ENCODE measurements at regions not wholly inside any gene's neighbourhood (a gene's known extent, or its start where the extent isn't known, plus 50 kb on each side); places are given as distances from the start of the nearest gene placed in this dataset.
"Not testable (repeated sequence)": the region's sequence is repeated elsewhere in the genome, so short reads cannot be mapped to it uniquely, and the experiment has no call there.

DNA sequence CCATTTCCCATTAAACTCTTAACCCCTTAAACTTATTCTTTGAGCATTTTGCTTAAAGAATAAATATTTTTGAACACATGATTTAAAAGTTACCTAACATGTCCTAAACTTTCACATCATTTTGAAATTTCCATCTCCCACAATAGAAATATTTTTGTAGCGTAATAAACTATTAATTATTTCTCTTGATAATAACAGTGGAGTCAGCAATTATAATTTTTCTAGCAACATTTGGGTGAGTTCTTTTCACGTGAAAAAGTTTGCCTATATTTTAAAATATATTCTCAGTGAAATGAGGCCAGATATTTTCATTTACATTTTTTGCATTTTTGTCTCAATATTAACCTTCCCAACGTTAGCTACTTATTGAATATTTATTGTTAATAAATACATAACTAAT is 320.4 kb upstream of the CRIM1 start:
- DNase-seq = no peak

- DNase-seq = no peak
These were observed 323.5 kb upstream of the CRIM1 start for GRCh38 chr2:36032046-36032445.

DNA sequence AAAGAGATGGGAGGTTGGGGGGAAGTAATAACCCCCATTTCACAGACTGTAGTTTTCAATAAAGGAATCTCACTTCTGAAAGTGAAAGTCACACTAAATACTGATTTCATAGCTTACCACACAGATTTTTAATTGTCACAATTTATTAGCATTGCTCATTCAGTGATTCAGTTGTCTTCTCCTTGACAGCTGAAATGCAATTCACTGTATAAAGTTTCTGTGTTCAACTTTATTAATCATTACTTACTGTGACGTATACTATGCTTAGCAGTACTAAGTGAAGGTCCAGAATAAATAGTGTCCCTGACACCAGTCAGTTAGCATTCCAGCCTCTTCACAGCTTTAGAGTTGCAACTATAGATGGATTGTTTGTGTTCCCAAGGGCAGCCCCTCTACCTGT is 324.1 kb upstream of the CRIM1 start:
- no peak for DNase-seq

- DNase-seq = no peak
These were observed 328.0 kb upstream of the CRIM1 start for GRCh38 chr2:36027616-36028015.

DNA sequence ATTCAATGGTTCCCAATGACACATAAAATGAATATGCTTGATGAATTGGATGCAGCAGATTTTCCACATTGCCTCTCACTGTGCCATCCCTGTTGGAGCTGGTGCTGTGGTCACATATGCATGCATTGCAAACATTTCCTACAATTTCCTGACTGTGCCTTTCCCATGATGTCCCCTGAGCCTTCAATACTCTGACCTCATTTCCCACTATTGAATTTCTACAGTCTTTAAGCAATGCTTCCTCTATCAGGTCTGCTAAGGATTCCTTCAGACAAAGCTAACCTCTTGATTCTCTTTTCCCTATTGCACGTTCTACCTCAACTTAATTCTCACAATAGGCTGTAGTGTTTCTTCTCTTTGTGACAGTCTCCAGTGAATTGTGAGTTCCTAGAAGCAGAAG is 342.5 kb upstream of the CRIM1 start:
- no peak for DNase-seq

DNA sequence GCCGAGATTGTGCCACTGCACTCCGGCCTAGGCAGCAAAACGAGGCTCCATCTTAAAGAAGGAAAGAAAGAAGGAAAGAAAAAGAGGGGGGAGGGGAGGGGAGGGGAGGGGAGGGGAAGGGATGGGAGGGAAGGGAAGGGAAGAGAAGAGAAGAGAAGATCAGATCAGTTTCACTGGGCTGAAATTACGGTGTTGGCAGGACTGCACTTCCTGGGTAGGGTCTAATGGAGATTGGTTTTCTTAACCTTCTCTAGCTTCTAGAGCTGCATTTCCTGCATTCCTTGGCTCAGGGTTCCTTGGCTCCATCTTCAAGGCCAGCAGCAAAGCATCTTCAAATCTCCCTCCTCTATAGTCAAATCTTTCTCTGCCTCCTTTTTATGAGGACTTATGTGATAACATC is 349.1 kb upstream of the CRIM1 start:
- DNase-seq = no peak

DNA sequence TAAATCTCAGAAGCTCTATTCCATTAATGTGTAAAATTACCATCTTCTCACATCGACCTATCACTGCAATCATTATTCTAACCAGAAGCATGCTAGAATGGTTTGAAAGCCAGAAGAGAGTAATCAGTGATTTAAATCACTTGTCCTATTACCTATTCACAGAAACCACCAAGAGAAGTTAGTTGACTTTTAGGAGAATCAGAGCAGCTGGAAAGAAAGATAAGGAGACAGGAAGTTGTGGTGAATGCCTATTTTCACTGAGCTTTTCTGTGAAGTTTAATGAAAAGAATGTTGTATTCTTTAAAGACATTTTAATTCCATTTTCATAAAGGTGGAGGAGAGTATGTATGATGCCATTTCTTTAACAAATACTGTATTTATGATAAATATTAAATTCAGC is 352.6 kb upstream of the CRIM1 start:
- no peak for DNase-seq

- DNase-seq = no peak
These were observed 358.1 kb upstream of the CRIM1 start for GRCh38 chr2:35997488-35997887.

GRCh38 chr2:35989503-35989902 is 366.1 kb upstream of the CRIM1 start:
- DNase-seq = no peak

GRCh38 chr2:35989040-35989439 is 366.5 kb upstream of the CRIM1 start:
- no peak for DNase-seq

- no peak for DNase-seq
These were observed 368.7 kb upstream of the CRIM1 start for GRCh38 chr2:35986871-35987270.

DNA sequence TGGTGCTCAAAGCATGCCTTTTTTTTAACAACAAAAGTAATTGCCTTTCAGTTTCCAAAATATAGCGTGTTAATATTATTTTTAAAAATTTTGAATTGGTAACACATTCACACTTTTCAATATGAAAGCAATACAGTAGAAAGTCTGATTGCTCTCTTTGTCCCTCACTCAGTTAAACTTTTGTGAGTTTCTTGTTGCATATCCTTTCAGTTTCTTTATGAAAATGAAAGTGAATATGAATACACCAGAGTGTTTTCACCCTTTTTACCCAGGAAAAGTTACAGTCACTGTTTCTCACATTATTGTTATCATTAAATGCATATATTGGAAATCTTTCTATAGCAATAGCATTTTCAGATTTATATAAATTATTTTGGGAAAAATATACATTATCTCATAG is 377.4 kb upstream of the CRIM1 start:
- DNase-seq = no peak

DNA sequence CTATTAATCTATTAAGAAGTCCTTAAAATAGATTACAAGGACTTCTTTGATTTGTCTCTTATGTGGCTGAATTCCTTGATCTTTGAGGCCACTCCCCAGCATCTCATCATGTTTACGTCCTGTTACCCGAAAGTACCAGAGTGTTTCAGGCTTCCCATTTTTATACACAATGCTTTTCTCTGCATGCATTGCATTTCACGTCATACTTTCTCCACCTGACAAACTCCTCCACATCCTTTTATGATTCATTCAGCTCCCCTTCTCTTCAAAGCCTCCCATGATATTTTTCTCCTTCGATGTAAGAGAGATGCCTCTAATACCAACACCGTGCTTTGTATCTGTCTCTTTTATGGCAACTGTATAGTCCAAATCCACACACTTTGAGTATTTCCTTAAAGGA is 379.0 kb upstream of the CRIM1 start:
- no peak for DNase-seq

GRCh38 chr2:35973737-35974132 is 381.8 kb upstream of the CRIM1 start:
- DNase-seq = no peak

DNA sequence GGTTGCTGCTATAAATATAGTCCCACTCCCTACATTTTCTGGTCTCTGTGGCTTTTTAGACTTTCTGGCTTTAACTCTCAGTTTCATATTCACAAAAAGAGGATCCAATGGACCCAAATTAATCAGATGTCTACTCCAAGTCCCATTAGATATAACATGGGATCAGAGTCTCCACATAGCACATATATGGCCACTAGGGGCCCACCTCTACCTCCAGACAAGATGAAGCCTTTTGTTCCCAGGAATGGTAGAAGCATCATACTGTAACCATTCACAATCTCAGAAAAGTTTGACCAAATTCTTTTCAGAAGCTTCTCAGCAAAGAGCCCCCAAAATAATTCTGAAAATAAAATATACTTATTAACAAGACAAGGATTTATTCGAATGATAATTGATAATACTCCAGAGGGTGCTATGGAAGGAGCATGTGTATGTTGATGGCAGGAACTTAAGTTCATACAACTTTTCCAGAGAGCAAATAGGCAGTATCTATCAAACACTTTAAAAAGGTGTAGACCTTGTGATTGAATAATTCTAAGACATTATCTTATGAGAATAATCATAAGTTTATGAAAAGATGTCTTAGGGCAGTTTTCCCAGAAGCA is 382.3 kb upstream of the CRIM1 start:
- no peak for DNase-seq

DNA sequence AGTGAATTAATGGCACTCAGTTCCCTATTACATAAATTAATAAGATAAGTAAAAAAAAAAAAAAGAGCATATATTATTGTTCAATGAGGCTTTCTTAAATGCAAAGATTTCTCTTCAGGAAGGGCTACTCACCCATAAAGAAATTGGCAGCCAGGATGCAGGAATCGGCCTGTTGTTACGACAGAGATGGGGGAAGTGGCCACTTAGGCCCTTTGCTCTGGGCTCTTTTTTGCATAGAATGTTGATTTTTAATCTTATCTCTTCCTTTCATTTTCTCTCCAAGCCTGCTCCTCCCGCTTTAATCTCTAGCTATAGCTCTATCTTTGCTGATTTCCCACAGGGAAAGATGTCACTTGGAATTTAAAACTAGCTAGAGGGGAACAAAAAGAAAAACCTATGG is 391.8 kb upstream of the CRIM1 start:
- no peak for DNase-seq

GRCh38 chr2:35963357-35963756 is 392.2 kb upstream of the CRIM1 start:
- DNase-seq = no peak

GRCh38 chr2:35962585-35963146 is 392.9 kb upstream of the CRIM1 start:
- DNase-seq = no peak

DNA sequence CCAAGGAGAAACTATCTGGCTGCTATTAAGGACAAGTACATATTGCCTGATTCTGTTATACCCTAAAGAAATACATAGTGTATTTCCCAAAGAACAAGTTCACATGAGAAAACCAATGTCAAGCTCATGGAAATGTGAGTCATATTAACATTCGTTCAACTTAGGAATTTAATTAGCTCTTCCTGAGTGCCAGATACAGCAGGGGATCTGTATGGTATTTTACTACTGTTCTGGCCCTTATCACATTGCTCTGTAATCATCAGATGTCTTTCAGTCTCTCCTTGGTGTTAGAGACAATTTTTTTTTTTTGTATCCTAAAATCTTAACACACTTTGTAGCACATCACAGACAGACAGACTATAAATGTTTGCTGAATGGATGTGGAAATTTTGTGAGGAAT is 395.0 kb upstream of the CRIM1 start:
- no peak for DNase-seq

DNA sequence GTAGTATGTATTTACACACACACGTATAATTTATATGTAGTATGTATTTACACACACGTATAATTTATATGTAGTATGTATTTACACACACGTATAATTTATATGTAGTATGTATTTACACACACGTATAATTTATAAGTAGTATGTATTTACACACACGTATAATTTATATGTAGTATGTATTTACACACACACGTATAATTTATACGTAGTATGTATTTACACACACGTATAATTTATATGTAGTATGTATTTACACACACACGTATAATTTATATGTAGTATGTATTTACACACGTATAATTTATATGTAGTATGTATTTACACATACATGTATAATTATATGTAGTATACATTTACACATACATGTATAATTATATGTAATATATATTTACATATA is 398.5 kb upstream of the CRIM1 start:
- DNase-seq = not testable (repeated sequence)

- DNase-seq = no peak
These were observed 409.1 kb upstream of the CRIM1 start for GRCh38 chr2:35946478-35946877.

DNA sequence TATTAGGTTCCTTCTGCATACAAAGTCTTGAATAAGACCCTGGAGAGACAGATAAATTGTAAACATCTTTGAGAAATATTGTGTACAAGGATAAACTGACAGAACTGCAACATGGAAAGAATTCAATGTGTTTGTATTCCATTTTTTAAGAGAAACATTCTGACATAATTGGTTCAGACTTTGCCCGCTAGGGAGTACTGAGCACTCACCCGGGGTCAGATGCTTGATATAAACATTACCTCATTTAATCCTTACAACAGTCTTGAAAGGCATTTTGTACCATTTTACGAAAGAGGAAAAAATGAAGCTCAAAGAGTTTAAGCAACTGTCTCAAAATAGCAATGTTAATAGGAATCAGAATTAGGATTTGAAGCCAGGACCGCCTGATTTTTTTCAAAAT is 416.7 kb upstream of the CRIM1 start:
- no peak for DNase-seq

DNA sequence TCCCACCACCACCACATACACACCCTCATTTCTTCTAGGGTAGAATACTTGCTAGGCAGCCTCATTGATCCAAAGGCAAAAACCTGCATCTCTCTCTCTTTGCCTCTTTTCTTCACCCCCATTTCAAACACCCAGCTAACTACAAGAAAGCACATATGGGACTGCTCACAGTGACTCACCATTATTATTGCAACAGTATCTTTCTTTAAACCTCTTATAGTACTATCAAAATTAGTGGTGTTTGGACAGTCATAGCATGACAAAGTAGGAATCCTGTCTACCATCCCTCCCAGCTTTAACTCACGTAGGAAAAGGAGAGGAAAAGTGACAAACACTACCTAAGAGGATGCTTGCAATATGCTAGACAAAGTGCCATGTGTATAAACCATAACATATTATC is 422.5 kb upstream of the CRIM1 start:
- no peak for DNase-seq

- DNase-seq = no peak
These were observed 423.2 kb upstream of the CRIM1 start for GRCh38 chr2:35932276-35932963.

- DNase-seq = no peak
These were observed 424.0 kb upstream of the CRIM1 start for GRCh38 chr2:35931626-35932025.
